Heart left ventricle (tissue), 16 donors: ENCODE measurements at regions not wholly inside any gene's neighbourhood (a gene's known extent, or its start where the extent isn't known, plus 50 kb on each side); places are given as distances from the start of the nearest gene placed in this dataset.

Experiments used
- ATAC-seq, 4 donors: fragments of 200-7000 bp; cut with Tn5 transposase; one replicate each; pipeline ENCODE4 v1.9.1; 2020 to 2022; ENCODE audit warnings: moderate library complexity in 4 of 4, mild to moderate bottlenecking in 3 of 4, moderate number of reproducible peaks in 1 of 4
- DNase-seq, 5 donors: peaks; one replicate each; pipeline ENCODE4 v3.0.0-alpha.2; 2020
- H3K27ac ChIP-seq, 12 donors: fragments of 200-600 bp; sonication (generic) in 4 of 12; one replicate each; pipeline versions ENCODE4 v1.5.0 to v1.8.0; 2016 to 2022; ENCODE audit warnings: mild to moderate bottlenecking in 2 of 12
- H3K27me3 ChIP-seq, 9 donors: fragments of 200-600 bp; sonication (generic) in 2 of 9; one replicate each; pipeline versions ENCODE4 v1.5.1 to v1.8.0; 2016 to 2022; ENCODE audit warnings: mild to moderate bottlenecking in 3 of 9
- H3K36me3 ChIP-seq, 9 donors: fragments of 200-600 bp; sonication (generic) in 2 of 9; one replicate each; pipeline versions ENCODE4 v1.5.0 to v1.8.0; 2018 to 2022; ENCODE audit warnings: mild to moderate bottlenecking in 2 of 9
- H3K4me1 ChIP-seq, 12 donors: fragments of 200-600 bp; sonication (generic) in 4 of 12; one replicate each; pipeline versions ENCODE4 v1.5.0 to v1.8.0; 2016 to 2022; ENCODE audit warnings: mild to moderate bottlenecking in 3 of 12
- H3K4me3 ChIP-seq, 12 donors: fragments of 200-600 bp; sonication (generic) in 4 of 12; one replicate each; pipeline versions ENCODE4 v1.5.0 to v1.8.0; 2017 to 2022; ENCODE audit warnings: mild to moderate bottlenecking in 9 of 12, moderate library complexity in 4 of 12
- H3K9me3 ChIP-seq, 12 donors: fragments of 200-600 bp; sonication (generic) in 4 of 12; one replicate each; pipeline versions ENCODE4 v1.5.0 to v1.8.0; 2016 to 2022; ENCODE audit warnings: mild to moderate bottlenecking in 1 of 12
- POLR2A ChIP-seq, 2 donors: fragments of 450-650 bp; IDR thresholded peaks; one replicate each; pipeline ENCODE4 v1.6.1; 2017; ENCODE audit warnings: antibody characterized with exemption in 2 of 2, mild to moderate bottlenecking in 2 of 2, moderate library complexity in 2 of 2
- WGBS, 4 donors: extraction: QIAGEN DNeasy Blood & Tissue Kit in 2 of 4; methylation state at CpG; one replicate each; pipeline versions ENCODE4 v1.1.5 to v1.1.7; 2013 to 2018; 5-methylcytosine and 5-hydroxymethylcytosine counted together
- intact Hi-C, 10 donors: fragments of 100-400 bp; cut with DNase I; formaldehyde crosslinking; loops; one replicate each; pipeline versions ENCODE4 v1.11.1 to v1.14.2; 2022
- TF ChIP-seq, protein P1 (sequence below), 12 donors: fragments of 200-600 bp; sonication (generic) in 4 of 12; IDR thresholded peaks; one replicate each; pipeline versions ENCODE4 v1.5.0 to v1.8.0; 2018 to 2022; ENCODE audit warnings: antibody characterized with exemption in 12 of 12, mild to moderate bottlenecking in 5 of 12
- donor health status: ischemic (EF 13 %, LVEDD 7.1; RV severe dilation, severe dysfunction).
- donor health status: healthy with polysubstance abuse.
- donor health status: DM: no; HTN: yes; CAD: no.
- donor health status: DM: no; HTN: no; CAD: no.
- donor health status: ischemic (EF 25% LVEDD 6.9; RV normal size, moderate dysfunction).
- donor health status: ischemic (EF 25% LVEDD 5.7; RV mildly dilated, moderate dysfunction).
- donor health status: healthy.
- donor health status: DM: yes; HTN: yes; CAD: no.
- donor health status: ischemic (EF 35%, LVEDD 5.7; RV mildly dilated, moderate dysfunction).
- donor health status: nonischemic (EF 11% LVEDD 7.7; RV severe dilation, severe dysfunction).
- donor health status: DM: yes; HTN: yes; CAD: no.
- donor health status: PGD.
- donor health status: ischemic (EF 29% LVEDD 5.4; RV normal size, mild dysfunction).
- donor health status: nonischemic (EF 23%, LVEDD 6.1; RV moderate dilation, normal function).

GRCh38 chr2:43078301-43078700 lies 148.1 kb downstream of the ZFP36L2 start:
- H3K4me1 ChIP-seq = peaks cover 16 to 74% (median 50%) of the 10 kb centered on the region in 12 donors
- no peaks in the 10 kb centered on the region for H3K36me3 ChIP-seq
- intact Hi-C loops = loop anchor here in 2 of 10 donors (5.0 to 10.0 kb wide), 2 partner anchors 39 to 146 kb away; partner anchors contain the start of gene ZFP36L2 (in 1 of the 2)
- no peak for DNase-seq
- TF ChIP-seq POLR2A (IDR thresholded peaks at IDR 0.05) = no peak
- TF ChIP-seq, protein P1, sequence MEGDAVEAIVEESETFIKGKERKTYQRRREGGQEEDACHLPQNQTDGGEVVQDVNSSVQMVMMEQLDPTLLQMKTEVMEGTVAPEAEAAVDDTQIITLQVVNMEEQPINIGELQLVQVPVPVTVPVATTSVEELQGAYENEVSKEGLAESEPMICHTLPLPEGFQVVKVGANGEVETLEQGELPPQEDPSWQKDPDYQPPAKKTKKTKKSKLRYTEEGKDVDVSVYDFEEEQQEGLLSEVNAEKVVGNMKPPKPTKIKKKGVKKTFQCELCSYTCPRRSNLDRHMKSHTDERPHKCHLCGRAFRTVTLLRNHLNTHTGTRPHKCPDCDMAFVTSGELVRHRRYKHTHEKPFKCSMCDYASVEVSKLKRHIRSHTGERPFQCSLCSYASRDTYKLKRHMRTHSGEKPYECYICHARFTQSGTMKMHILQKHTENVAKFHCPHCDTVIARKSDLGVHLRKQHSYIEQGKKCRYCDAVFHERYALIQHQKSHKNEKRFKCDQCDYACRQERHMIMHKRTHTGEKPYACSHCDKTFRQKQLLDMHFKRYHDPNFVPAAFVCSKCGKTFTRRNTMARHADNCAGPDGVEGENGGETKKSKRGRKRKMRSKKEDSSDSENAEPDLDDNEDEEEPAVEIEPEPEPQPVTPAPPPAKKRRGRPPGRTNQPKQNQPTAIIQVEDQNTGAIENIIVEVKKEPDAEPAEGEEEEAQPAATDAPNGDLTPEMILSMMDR (IDR thresholded peaks at IDR 0.05) = no peak
- 94 to 98% (median 97%) methylated on average over 5 of the region's 5 CpGs for WGBS, 4 donors
- H3K4me3 ChIP-seq = no peak overlapping the region
- no peak for ATAC-seq
- H3K27ac ChIP-seq = peak overlapping the region in 2 of 12 donors; percentile 12 to 23
- no peaks in the 10 kb centered on the region for H3K27me3 ChIP-seq
- H3K9me3 ChIP-seq = no peaks in the 10 kb centered on the region

- WGBS, 4 donors = 97 to 100% (median 100%) methylated on average over 1 of the region's 1 CpG
- Histone ChIP-seq H3K27me3 (no peaks in the 10 kb centered on the region), H3K36me3 (no peaks in the 10 kb centered on the region), H3K27ac (peak overlapping the region in 1 of 12 donors; percentile 9), H3K4me1 (peaks cover 12 to 73% (median 48%) of the 10 kb centered on the region in 12 donors), H3K4me3 (no peak overlapping the region), H3K9me3 (no peaks in the 10 kb centered on the region)
- intact Hi-C loops = loop anchor here in 2 of 10 donors (5.0 to 10.0 kb wide), 2 partner anchors 39 to 147 kb away; partner anchors contain the start of gene ZFP36L2 (in 1 of the 2)
- no peak for TF ChIP-seq POLR2A (IDR thresholded peaks at IDR 0.05)
- TF ChIP-seq, protein P1 (IDR thresholded peaks at IDR 0.05) = no peak
- ATAC-seq = no peak
- DNase-seq = no peak
These were observed 148.5 kb downstream of the ZFP36L2 start for GRCh38 chr2:43077876-43078275.

DNA sequence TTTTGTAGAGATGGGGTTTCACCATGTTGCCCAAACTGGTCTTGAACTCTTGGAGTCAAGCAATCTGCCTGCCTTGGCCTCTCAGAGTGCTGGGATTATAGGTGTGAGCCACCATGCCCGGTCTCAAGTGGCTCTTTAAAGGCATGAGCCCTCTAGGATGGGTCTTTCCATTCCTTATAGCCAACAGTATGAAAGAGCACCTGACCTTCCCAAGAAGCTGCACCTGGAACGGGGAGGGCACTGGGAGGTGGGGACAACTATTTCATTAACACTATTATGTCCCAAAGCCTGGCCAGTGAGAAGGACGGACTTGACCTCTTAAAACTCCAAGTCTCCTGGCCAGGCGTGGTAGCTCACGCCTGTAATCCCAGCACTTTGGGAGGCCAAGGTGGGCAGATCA lies 149.7 kb downstream of the ZFP36L2 start:
- DNase-seq (peak in 1 of 5 donors; percentile 24), ATAC-seq (no peak)
- peaks cover 12 to 71% (median 43%) of the 10 kb centered on the region in 12 donors for H3K4me1 ChIP-seq
- TF ChIP-seq POLR2A (IDR thresholded peaks at IDR 0.05) = no peak
- TF ChIP-seq, protein P1 (IDR thresholded peaks at IDR 0.05) = no peak
- H3K9me3 ChIP-seq = no peaks in the 10 kb centered on the region
- H3K27ac ChIP-seq = peak overlapping the region in 8 of 12 donors; percentile 30 to 93 (median 77)
- no peaks in the 10 kb centered on the region for H3K36me3 ChIP-seq
- H3K27me3 ChIP-seq = no peaks in the 10 kb centered on the region
- no peak overlapping the region for H3K4me3 ChIP-seq
- intact Hi-C loops = loop anchor here in 2 of 10 donors (5.0 to 10.0 kb wide), 2 partner anchors 41 to 148 kb away; partner anchors contain the start of gene ZFP36L2 (in 1 of the 2)
- WGBS, 4 donors = 95 to 100% (median 98%) methylated on average over 5 of the region's 5 CpGs

DNA sequence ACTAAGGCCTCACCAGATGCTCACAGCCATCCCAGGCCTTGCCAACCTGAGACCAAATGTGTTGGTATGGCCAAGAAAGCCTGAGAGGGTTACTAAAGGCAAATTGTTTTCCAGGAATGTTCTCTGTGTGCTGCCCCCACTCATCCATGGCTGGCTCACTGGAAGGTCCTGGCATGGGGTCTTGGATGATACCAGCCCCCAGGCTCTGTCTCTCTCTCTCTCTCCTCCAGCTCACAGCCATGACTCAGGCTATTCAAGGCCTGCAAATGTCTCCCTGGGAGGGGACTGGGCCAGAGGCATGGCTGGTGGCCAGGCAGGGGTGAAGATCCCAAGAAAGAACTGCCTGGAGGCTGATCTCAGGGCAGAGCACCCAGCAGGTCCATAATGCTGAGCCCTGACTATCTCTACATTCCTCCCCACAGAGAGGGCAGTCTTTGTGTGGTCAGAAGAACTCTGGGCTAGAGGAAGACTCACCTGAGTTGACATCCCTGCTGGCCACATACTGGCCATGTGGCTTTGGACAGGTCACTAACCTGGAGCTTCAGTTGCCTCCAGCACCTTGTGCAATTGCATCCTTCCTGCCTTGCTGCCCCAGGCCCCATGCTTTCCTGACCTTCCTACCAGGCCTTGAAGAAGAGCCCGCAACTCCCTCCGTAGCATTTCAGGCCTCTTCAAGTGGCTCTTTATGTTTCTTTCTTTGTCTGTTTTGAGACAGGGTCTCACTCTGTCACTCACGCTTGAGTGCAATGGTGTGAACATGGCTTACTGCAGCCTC lies 150.4 kb downstream of the ZFP36L2 start:
- DNase-seq (peak in 2 of 5 donors; percentile 44 to 74), ATAC-seq (peak in 1 of 4 donors; percentile 27)
- Histone ChIP-seq H3K4me3 (no peak overlapping the region), H3K27me3 (no peaks in the 10 kb centered on the region), H3K9me3 (no peaks in the 10 kb centered on the region), H3K36me3 (no peaks in the 10 kb centered on the region), H3K27ac (peak overlapping the region; percentile 15 to 93 (median 76)), H3K4me1 (peaks cover 12 to 74% (median 48%) of the 10 kb centered on the region in 12 donors)
- 94 to 99% (median 97%) methylated on average over 3 of the region's 3 CpGs for WGBS, 4 donors
- TF ChIP-seq, protein P1 (IDR thresholded peaks at IDR 0.05) = no peak
- no peak for TF ChIP-seq POLR2A (IDR thresholded peaks at IDR 0.05)
- intact Hi-C loops = loop anchor here in 2 of 10 donors (5.0 to 10.0 kb wide), 2 partner anchors 41 to 149 kb away; partner anchors contain the start of gene ZFP36L2 (in 1 of the 2)
